ENCODE measurements at regions not wholly inside any gene's neighbourhood (a gene's known extent, or its start where the extent isn't known, plus 50 kb on each side); places are given as distances from the start of the nearest gene placed in this dataset.

DNA sequence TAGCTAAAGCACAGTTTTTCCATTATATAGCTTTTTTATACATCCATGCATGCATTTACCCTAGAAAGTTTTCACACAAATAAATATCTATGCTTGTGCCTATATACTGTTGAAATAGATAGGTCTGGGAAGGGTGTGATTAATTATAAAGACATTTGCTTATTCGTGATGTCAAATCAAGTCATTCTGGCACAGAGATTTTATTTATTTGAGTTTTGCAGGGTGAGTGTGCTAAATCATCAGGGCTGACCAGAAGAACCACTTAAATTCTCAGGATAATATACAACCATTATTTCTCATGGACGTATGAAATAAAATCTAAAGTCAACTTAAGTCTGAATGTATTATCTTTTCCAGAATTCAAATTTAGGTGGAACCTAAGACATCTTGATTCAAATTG lies 295.5 kb downstream of the EPHA4 start:
- no peak for DNase-seq (ENCODE audit: low read depth)
- in situ Hi-C loops (cut with HindIII; ENCODE audit: low sequenced_read_pairs): no loop called here
- TF ChIP-seq, protein P1, sequence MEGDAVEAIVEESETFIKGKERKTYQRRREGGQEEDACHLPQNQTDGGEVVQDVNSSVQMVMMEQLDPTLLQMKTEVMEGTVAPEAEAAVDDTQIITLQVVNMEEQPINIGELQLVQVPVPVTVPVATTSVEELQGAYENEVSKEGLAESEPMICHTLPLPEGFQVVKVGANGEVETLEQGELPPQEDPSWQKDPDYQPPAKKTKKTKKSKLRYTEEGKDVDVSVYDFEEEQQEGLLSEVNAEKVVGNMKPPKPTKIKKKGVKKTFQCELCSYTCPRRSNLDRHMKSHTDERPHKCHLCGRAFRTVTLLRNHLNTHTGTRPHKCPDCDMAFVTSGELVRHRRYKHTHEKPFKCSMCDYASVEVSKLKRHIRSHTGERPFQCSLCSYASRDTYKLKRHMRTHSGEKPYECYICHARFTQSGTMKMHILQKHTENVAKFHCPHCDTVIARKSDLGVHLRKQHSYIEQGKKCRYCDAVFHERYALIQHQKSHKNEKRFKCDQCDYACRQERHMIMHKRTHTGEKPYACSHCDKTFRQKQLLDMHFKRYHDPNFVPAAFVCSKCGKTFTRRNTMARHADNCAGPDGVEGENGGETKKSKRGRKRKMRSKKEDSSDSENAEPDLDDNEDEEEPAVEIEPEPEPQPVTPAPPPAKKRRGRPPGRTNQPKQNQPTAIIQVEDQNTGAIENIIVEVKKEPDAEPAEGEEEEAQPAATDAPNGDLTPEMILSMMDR (IDR thresholded peaks at IDR 0.05; ENCODE audit: low read depth, low read length, missing control alignments): no peak
- H3K4me3 ChIP-seq (ENCODE audit: low read depth, low read length): no peak overlapping the region

DNA sequence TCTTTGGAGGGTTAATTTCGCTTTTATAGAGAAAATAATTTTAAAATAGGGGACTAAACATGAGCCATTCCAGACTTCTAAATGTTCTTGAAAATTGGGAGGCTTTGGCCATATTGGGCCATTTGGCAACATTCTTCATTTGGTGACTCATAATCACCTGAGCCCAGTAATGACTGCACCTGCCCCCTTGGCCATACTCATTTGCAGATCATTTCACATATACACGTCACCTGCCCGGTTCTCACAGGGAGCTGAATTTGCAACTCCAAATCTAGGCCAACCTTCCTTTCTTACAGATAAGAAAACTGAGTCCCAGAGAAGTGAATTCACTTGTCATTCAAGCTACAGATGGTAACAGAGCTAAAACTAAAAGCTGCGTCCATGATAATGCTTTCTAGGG lies 289.7 kb downstream of the EPHA4 start:
- H3K4me3 ChIP-seq (ENCODE audit: low read depth, low read length): no peak overlapping the region
- DNase-seq (ENCODE audit: low read depth): no peak
- TF ChIP-seq, protein P1 (IDR thresholded peaks at IDR 0.05; ENCODE audit: low read depth, low read length, missing control alignments): no peak
- in situ Hi-C loops (cut with HindIII; ENCODE audit: low sequenced_read_pairs): no loop called here

DNA sequence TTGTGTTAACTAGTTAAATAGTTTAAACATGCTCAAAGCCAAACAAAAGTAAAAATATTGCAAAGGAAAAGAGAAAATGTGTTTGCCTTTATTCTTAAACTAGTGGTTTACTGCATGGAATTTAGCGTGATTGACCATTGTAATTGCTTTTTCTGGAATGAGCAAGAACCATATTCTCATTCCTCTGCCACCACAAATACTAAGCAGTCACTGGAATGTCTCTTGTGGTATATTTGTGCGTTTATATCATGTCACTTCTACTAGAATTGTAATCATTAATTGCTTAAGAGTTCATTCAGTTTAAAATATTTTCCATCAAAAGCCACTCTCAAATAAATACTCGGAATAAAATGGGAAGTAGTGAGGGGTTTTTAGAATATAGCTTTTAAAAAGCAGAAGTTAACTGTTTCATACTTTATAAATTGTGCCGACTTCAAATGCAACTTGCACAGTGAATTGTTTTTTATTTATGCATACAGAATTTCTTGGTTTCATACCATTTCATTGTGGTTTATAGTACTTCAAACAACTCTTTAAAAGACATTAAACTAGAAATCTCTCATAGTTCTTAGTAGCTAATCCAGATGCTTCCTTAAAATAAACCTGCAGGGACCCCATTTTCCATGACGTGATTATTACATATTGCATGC lies 288.1 kb downstream of the EPHA4 start:
- DNase-seq (ENCODE audit: low read depth): peak; percentile 85
- H3K4me3 ChIP-seq (ENCODE audit: low read depth, low read length): no peak overlapping the region
- in situ Hi-C loops (cut with HindIII; ENCODE audit: low sequenced_read_pairs): no loop called here
- TF ChIP-seq, protein P1 (IDR thresholded peaks at IDR 0.05; ENCODE audit: low read depth, low read length, missing control alignments): no peak

DNA sequence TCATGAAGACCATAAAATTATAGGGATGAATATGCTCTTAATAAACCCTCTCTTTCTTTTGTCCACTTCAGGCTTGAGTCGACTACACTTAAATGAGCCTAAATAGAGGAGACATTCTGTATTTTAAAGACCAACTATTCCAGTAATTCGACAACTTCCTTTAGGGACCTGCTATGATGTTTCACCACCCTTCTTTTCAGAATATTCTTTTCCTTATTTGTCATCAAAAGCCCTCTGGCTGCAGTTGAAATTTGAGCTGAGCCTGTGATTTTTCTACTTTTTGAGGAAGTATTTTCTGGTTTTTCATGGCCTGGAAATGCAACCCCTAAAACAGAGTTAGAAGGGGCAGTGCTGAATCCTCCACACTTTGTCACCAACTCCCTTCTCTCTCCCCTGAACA lies 287.0 kb downstream of the EPHA4 start:
- in situ Hi-C loops (cut with HindIII; ENCODE audit: low sequenced_read_pairs): no loop called here
- no peak for DNase-seq (ENCODE audit: low read depth)
- TF ChIP-seq, protein P1 (IDR thresholded peaks at IDR 0.05; ENCODE audit: low read depth, low read length, missing control alignments): no peak
- no peak overlapping the region for H3K4me3 ChIP-seq (ENCODE audit: low read depth, low read length)

DNA sequence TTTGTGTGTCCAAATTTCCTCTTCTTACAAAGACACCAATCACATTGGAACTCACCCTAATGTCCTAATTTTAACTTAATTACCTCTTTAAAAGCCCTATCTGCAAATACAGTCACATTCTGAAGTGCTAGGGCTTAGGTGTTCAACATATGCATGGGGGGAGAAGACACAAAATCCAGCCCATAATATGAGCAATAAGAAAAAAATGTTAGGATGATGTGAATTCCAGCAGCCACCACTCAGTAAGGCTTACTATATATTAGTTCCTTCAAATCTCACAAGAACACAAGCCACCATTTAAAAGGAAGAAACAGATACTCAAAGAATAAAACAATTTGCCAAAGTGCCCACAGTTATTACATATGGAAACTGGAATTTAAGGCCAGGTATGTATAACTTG lies 285.7 kb downstream of the EPHA4 start:
- TF ChIP-seq, protein P1 (IDR thresholded peaks at IDR 0.05; ENCODE audit: low read depth, low read length, missing control alignments): no peak
- no peak overlapping the region for H3K4me3 ChIP-seq (ENCODE audit: low read depth, low read length)
- in situ Hi-C loops (cut with HindIII; ENCODE audit: low sequenced_read_pairs): no loop called here
- no peak for DNase-seq (ENCODE audit: low read depth)

DNA sequence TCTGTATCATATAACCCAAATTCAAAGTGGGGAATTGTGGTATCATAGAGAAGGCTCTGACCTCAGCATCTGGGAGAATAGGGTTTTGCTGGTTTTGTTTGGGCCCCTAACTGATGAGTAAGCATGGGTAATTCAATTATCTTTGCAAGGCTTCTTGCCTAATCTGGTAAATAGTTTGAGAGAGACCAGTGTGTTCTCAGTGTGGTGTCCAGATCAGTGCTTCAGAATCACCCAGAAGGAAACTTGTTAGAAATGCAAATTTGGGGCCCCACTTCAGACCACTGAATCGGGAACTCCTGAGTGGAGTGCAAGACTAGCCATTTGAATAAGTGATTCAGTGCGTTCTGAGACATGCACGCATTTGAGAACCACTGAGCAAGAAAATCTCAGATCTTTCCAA lies 282.7 kb downstream of the EPHA4 start:
- in situ Hi-C loops (cut with HindIII; ENCODE audit: low sequenced_read_pairs): no loop called here
- DNase-seq (ENCODE audit: low read depth): peak; percentile 15
- H3K4me3 ChIP-seq (ENCODE audit: low read depth, low read length): no peak overlapping the region
- TF ChIP-seq, protein P1 (IDR thresholded peaks at IDR 0.05; ENCODE audit: low read depth, low read length, missing control alignments): no peak

Measured in astrocyte of the cerebellum (primary cell).